GM18520 (cell line): ENCODE measurements at regions not wholly inside any gene's neighbourhood (a gene's known extent, or its start where the extent isn't known, plus 50 kb on each side); places are given as distances from the start of the nearest gene placed in this dataset.
"Not testable (repeated sequence)": the region's sequence is repeated elsewhere in the genome, so short reads cannot be mapped to it uniquely, and the experiment has no call there.

Experiments
- ATAC-seq: cut with Tn5 transposase; IDR thresholded peaks from one replicate; pipeline ENCODE4 v1.9.1; 2021; ENCODE audit not compliant: unreplicated experiment

DNA sequence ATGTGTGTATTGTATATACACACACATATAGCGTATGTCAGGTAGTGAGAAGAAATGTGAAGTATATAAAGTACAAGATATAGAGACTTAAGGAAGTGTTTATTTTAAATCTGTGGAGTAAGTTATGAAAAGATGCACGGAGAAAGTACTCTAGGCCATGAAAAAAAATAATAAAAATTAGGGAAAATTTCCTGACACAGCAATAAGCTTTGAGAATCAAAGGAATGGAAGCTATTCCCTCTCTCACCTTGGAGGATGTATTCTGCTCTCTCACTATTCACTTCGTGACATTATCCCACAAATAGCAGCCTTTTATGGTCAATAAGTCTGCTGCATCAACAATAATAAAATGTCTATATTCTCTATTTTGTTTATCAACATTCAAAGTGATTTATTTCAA is 700.4 kb upstream of the RGS18 start:
- ATAC-seq: no peak

DNA sequence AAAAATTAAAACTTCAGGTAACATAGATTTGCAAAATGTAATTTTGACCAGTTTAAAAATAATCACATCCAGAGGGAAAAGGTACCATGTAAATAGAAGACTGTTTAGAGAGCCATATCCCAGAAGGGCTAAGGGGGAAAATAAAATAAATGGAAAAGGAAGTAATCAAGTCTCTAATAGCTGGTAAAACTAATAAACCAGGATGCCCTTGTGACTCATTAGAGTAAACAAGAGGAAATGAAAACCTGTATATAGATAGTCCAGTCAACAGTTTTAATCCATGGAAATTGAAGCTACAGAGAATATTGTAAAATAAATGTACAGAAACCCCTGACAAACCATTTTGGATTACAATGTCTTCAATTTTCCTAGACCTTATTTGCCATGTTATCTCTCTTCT is 698.0 kb upstream of the RGS18 start:
- no peak for ATAC-seq

GRCh38 chr1:191483988-191484387 is 674.3 kb upstream of the RGS18 start:
- ATAC-seq: no peak

- no peak for ATAC-seq
Measured at GRCh38 chr1:191490303-191490702, 668.0 kb upstream of the RGS18 start.

- no peak for ATAC-seq
Measured at GRCh38 chr1:191495040-191495439, 663.2 kb upstream of the RGS18 start.

- ATAC-seq: no peak
Measured at GRCh38 chr1:191498318-191498717, 659.9 kb upstream of the RGS18 start.

DNA sequence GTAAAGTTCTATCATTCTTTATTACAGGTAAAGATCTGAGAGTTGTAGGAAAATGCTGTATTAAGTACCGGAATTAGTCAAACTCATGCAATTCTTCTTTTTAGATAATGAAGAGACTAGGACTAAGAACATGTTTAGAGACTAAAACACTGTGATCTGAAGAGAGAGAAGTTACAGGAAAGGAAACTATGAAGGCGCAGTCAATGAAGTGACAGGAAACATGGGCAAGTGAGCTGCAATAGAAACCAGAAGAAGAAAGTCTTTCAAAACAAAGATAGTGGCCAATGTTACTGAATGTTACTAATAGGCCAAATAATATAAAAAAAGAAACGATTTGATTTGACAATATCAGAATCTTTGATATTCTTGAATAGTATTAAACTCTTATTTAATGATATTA is 659.4 kb upstream of the RGS18 start:
- no peak for ATAC-seq

DNA sequence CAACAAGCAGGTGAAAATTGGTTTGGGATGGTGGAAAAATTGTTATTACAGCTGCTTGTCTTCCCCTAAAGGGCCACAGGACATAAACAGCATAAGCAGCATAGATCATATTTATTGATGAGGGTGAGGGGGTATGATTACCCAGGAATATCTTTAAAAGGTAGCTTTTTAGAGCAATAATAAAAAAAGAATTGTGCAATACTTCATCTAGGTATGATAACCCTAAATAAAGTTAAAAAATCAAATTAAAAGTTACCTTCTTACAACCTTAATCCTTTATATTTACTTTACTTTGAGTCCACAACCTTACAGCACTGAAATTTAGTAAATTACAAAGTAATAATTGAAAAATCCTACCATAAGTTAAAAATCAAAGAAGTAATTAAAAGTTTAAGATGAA is 653.3 kb upstream of the RGS18 start:
- no peak for ATAC-seq

DNA sequence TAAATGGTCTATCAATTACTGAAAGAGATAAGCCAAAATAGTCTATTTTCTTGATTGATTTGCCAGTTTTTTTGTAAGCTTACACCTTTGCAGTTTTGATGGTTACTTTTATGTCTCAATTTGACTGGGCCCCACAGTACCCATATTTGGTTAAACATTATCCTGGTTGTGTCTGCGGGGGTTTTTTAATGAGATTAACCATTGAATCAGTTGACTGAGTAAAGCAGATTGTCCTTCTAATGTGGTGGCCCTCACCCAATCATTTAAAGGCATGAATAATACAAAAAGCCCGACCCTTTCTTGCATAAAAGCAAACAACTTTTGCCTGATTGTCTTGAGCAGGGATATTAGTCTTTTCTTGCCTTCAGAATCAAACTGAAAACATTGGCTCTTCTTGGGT is 650.0 kb upstream of the RGS18 start:
- no peak for ATAC-seq

GRCh38 chr1:191511480-191511879 is 646.8 kb upstream of the RGS18 start:
- ATAC-seq: not testable (repeated sequence)

DNA sequence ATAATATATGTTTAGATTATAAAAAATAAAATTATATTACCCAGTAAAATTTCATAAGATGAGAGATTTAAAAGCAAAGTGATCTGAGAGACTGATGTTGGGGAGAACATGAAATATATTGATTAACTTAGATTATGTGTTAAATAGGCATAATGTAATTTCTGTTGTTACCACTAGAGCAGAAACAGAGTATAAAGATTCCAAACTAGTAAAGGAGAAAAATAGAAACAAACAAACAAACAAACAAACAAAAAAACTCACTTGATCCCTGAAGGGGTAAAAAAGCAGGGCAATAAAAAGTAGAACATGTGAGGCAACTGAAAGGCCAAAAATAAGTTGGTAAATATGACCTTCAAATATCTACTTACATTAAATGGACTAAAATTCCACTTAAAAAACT is 640.4 kb upstream of the RGS18 start:
- no peak for ATAC-seq

GRCh38 chr1:191519519-191519918 is 638.7 kb upstream of the RGS18 start:
- ATAC-seq: no peak

DNA sequence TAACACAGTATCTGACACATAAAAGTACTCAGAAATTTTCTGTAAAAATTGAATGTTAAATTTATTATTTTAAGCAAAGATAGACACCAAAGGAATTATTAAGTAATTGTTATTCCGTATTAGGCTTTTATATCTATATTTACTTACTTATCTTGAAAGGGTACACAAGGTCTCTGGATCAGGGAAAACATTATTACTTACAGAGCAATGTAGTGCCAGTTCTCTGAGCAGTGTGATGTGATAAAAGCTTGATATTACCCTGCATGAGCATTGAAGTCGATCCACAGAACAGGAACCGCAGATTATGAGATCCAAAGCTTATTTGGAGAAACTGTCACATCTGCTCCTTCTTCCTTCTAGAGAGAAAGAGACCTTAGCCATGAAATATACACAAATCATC is 637.9 kb upstream of the RGS18 start:
- no peak for ATAC-seq

DNA sequence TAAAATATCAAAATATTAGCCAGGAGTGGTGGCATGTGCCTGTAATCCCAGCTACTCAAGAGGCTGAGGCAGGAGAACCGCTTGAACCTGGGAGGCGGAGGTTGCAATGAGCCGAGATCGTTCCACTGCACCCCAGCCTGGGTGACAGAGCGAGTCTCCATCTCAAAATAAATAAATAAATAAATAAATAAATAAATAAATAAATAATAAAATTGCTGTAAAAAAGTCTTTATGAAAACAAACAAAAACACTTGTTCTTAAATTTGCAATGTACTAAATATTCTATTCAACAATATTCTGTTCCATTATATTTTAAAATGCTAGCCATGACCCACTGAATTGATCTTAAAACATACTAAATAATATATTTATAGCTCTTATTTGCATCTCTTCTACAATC is 632.3 kb upstream of the RGS18 start:
- ATAC-seq: not testable (repeated sequence)

DNA sequence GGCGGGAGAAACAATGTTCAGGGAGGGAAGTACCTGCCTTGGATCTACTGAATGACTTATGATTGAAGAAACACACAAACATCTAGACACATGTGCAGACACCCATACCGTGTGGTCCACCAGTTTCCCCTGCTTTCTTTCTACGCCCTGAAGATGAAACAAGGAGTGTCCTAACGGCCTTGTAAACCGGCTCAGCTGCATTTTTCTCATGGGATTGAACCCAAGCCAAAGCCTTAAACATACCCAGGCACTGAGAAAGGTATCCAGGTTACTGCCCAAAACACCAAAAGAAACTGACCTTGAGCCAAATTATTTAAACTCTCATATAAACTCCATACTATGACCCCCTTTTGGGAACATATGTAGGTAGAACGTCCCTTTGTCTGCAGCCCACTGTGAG is 630.0 kb upstream of the RGS18 start:
- no peak for ATAC-seq

- no peak for ATAC-seq
Measured at GRCh38 chr1:191530928-191531327, 627.3 kb upstream of the RGS18 start.

- no peak for ATAC-seq
Measured at GRCh38 chr1:191533254-191533653, 625.0 kb upstream of the RGS18 start.

DNA sequence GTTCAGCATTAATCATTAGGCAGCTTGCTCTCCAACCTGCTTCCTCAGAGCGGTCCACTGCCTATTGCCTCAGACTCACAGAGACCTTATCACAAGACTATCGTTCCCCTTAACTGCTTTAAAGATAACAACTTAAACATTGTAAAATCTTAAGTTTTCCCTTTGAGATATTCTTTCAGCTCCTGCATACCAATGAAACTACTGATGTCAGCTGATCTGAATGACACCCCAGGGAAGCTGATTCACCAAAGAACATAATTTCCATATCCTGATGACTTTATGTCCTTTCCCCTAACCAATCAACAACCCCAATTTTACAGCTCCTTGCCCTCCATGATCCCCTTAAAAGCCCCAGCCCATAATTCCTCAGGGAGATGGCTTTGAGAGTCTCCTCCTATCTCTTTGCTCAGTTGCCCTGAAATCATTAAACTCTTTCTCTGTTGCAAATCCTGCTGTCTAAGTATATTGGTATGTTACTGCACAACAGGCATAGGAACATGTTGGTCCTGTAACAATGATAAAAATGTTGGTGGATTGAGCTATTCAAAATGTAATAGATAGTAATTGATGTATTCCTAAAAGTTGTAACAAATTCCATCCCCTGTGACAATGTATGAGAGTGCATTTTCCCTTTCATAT is 621.4 kb upstream of the RGS18 start:
- ATAC-seq: no peak

DNA sequence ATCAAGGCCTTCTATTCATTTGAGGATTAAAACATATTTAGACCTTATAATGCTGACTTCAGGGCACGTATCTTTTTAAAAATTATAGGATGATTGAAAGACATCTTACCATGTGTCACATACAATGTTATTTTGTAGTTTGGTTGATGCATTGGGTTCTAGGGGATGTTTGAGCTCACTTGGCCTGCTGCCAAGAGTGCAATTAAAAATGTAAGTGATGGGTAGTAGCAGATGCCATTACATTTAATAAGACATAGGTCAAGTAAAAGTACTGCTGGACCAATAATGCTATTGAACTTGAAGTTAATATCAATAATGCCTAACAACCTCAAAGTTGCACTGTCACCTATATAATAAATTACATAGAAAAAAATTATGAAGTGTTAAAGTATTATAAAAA is 616.5 kb upstream of the RGS18 start:
- no peak for ATAC-seq

- ATAC-seq: no peak
Measured at GRCh38 chr1:191542444-191542843, 615.8 kb upstream of the RGS18 start.

- ATAC-seq: no peak
Measured at GRCh38 chr1:191546803-191547202, 611.5 kb upstream of the RGS18 start.

- ATAC-seq: no peak
Measured at GRCh38 chr1:191551019-191551418, 607.2 kb upstream of the RGS18 start.

DNA sequence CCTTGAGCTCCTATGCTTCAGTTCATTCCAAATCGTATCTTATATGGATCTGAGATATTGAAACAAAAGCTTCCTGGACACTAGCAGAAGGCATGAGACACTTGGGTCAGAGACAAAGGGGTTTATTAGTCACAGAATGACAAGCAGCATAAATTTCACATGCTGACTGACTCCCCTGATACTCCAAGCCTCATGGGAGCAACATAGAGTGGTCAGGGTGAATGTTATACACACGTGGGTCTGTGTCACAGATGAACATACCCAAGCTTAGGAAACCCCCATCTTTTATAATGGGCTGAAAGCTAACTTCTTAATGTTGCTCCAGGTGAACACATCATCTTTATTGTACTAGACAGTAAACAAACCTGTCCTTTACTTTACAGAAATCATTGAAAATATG is 599.9 kb upstream of the RGS18 start:
- no peak for ATAC-seq

- no peak for ATAC-seq
Measured at GRCh38 chr1:191561276-191561675, 597.0 kb upstream of the RGS18 start.
